ENCODE measurements at regions not wholly inside any gene's neighbourhood (a gene's known extent, or its start where the extent isn't known, plus 50 kb on each side); places are given as distances from the start of the nearest gene placed in this dataset.

GRCh38 chr16:80171746-80172145 lies 369.0 kb upstream of the DYNLRB2 start:
- ChIA-PET POLR2A (no interaction called here), CTCF (no interaction called here)
- Mint-ChIP-seq H3K4me3 (no peak overlapping the region), H3K27me3 (ENCODE audit: low read depth) (no peaks in the 10 kb centered on the region), H3K27ac (no peak overlapping the region), H3K4me1 (ENCODE audit: low read depth) (no peaks in the 10 kb centered on the region), H3K36me3 (ENCODE audit: low read depth) (no peaks in the 10 kb centered on the region), H3K9me3 (ENCODE audit: insufficient read depth) (no peaks in the 10 kb centered on the region)
- no peak for ATAC-seq
- no peak for DNase-seq

GRCh38 chr16:80171199-80171598 lies 369.6 kb upstream of the DYNLRB2 start:
- Mint-ChIP-seq H3K9me3 (ENCODE audit: insufficient read depth) (no peaks in the 10 kb centered on the region), H3K4me1 (ENCODE audit: low read depth) (no peaks in the 10 kb centered on the region), H3K4me3 (no peak overlapping the region), H3K27ac (no peak overlapping the region), H3K27me3 (ENCODE audit: low read depth) (no peaks in the 10 kb centered on the region), H3K36me3 (ENCODE audit: low read depth) (no peaks in the 10 kb centered on the region)
- ATAC-seq (no peak), DNase-seq (no peak)
- ChIA-PET POLR2A (no interaction called here), CTCF (no interaction called here)

DNA sequence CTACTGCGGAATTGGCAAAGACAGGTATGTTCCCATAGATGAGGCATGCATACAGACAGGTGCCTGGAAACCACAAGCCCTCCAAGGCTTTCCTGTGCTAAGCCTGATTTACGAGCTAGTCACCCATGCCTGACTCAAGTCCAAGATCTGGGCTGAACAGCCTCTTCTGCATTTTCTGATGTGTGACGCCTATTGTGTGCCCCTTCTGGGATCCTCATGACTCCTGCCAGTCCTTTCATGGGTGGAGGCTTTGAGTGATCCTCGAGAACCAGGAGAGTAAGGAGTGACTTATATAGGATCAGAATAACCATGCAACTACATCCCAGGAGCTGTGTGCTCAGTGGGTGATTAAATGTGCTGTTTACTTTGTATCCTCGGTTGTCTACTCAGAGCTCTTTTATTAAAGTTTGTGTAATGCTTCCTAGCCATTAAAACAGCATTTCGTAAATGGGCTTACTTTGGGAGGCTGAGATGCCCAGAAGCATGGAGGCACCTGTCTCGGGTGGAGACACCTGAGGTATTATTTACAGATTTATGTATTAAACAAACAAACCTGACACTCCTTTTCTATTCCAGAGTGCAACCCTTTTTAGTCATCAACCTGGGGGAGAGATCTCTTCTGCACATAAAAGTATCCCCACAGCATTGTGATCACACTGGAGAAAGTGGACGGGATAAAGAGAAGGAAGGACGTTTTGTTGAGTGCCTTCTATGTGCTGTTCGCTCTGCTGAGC lies 373.0 kb upstream of the DYNLRB2 start:
- Mint-ChIP-seq H3K27me3 (ENCODE audit: low read depth) (no peaks in the 10 kb centered on the region), H3K4me1 (ENCODE audit: low read depth) (no peaks in the 10 kb centered on the region), H3K9me3 (ENCODE audit: insufficient read depth) (no peaks in the 10 kb centered on the region), H3K36me3 (ENCODE audit: low read depth) (no peaks in the 10 kb centered on the region), H3K27ac (no peak overlapping the region), H3K4me3 (no peak overlapping the region)
- no peak for DNase-seq
- ChIA-PET CTCF (no interaction called here), POLR2A (no interaction called here)
- no peak for ATAC-seq

DNA sequence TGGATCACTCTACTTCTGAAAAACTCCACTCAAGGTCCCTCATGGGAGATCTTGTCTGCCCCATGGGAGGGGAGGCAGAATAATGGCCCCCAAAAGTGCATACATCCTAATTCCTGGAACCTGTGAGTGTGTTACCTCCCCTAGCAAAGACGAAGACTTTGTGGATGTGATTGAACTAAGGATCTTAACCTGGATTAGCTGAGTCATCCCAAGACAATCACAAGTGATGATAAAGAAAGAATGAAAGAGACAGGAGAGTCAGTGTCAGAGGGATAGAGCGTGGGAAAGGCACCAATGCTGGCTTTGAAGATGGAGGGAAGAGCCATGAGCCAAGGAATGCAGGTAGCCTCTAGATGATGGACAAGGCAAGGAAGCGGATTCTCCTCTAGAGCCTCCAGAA lies 374.7 kb upstream of the DYNLRB2 start:
- no peak overlapping the region for H3K4me3 Mint-ChIP-seq
- no peaks in the 10 kb centered on the region for H3K9me3 Mint-ChIP-seq (ENCODE audit: insufficient read depth)
- H3K27ac Mint-ChIP-seq: no peak overlapping the region
- ChIA-PET POLR2A (no interaction called here), CTCF (no interaction called here)
- ATAC-seq (no peak), DNase-seq (no peak)
- H3K36me3 Mint-ChIP-seq (ENCODE audit: low read depth): no peaks in the 10 kb centered on the region
- H3K4me1 Mint-ChIP-seq (ENCODE audit: low read depth): no peaks in the 10 kb centered on the region
- no peaks in the 10 kb centered on the region for H3K27me3 Mint-ChIP-seq (ENCODE audit: low read depth)

DNA sequence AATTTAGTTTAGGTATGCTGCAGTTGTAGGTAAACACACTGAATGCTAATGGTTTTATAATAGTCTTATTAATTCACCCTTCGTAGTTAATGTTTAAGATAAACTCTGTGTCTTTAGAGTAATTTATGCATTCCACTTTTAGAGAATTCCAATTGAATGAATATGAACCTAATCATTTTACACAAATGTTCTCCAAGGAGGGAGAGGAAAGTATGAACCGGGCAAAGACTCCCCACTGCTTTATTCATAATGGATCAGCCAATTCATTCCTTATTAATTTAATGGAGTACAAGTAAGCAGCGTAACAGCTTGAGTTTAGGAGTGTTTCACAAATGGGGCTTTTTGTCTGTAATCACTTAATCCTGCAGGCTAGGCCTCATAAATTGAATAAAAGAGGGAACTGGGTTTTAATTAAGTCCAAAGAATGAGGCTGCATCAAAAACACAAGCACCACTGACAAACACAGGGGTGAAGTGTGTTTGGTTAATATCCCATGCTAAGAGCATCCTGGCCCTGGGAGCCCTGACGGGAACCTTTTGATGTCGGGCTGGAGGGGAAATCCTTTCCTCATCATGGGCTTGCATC lies 375.7 kb upstream of the DYNLRB2 start:
- ChIA-PET CTCF (no interaction called here), POLR2A (no interaction called here)
- Mint-ChIP-seq H3K4me3 (no peak overlapping the region), H3K4me1 (ENCODE audit: low read depth) (no peaks in the 10 kb centered on the region), H3K9me3 (ENCODE audit: insufficient read depth) (no peaks in the 10 kb centered on the region), H3K27ac (no peak overlapping the region), H3K27me3 (ENCODE audit: low read depth) (no peaks in the 10 kb centered on the region), H3K36me3 (ENCODE audit: low read depth) (no peaks in the 10 kb centered on the region)
- ATAC-seq (no peak), DNase-seq (no peak)

DNA sequence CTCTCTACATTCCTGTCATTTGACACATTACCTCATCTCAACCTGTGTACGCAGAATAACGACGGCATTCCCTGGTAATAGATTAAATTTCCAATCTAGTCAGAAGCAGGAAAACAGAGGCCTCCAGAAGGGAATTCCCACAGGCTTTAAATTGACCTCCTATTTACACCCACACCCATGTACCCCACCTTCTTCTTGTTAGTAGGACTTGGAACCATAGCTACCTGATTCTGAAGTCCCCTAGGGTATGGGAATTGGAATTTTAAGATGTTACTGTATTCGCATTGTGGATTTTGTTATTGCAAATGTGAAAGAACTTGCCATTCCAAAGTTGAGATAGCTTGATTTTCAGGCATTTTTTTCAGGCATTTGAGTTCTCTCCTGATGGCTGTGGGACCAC lies 377.5 kb upstream of the DYNLRB2 start:
- no peak overlapping the region for H3K27ac Mint-ChIP-seq
- H3K4me3 Mint-ChIP-seq: no peak overlapping the region
- no peaks in the 10 kb centered on the region for H3K9me3 Mint-ChIP-seq (ENCODE audit: insufficient read depth)
- H3K4me1 Mint-ChIP-seq (ENCODE audit: low read depth): no peaks in the 10 kb centered on the region
- H3K27me3 Mint-ChIP-seq (ENCODE audit: low read depth): no peaks in the 10 kb centered on the region
- ATAC-seq (no peak), DNase-seq (no peak)
- ChIA-PET POLR2A (no interaction called here), CTCF (no interaction called here)
- no peaks in the 10 kb centered on the region for H3K36me3 Mint-ChIP-seq (ENCODE audit: low read depth)

DNA sequence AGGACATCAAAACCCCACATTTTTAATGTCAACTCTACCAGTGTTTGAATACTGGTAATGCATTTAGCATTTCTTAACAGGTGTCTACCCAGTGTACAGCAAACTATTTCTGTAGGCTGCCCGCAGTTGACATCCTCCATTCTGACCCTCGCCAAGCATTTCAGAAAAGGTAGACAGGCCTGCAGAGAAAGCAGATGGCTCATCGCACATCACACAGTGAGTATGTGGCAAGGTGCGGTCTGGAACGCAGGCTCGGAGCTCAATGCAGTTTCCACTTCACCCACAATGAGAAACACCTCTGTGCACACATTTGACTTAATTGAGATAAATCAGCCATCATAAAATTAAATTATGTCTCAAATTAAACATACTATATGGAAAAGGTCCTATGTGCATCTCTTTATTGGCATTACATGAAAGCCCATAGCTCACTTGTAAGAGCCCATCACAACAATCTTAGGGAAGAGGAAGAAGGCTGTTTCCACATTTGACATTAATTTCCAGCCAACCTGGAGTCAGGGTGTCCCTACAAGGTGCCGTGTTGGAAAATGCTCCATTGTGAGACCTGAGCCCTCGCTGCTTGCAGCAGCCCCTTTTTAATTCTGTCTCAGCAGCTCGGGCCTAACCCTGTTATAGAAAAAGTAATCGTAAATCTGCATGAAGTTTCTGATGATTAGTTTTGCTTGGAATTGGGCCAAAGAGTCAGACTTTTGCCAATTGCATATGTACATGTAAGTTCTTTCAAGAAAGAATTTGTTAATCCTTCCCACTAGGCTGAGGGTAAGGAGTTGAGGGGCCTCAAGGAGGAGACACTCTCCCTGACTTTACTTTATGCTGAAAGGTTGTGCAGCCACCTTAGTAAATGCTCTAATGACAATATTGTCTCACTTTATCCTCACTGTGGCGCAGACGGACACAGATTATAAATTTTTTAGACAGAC lies 378.7 kb upstream of the DYNLRB2 start:
- Mint-ChIP-seq H3K36me3 (ENCODE audit: low read depth) (no peaks in the 10 kb centered on the region), H3K4me3 (no peak overlapping the region), H3K9me3 (ENCODE audit: insufficient read depth) (no peaks in the 10 kb centered on the region), H3K27ac (no peak overlapping the region), H3K27me3 (ENCODE audit: low read depth) (no peaks in the 10 kb centered on the region), H3K4me1 (ENCODE audit: low read depth) (no peaks in the 10 kb centered on the region)
- DNase-seq (no peak), ATAC-seq (no peak)
- ChIA-PET POLR2A (no interaction called here), CTCF (no interaction called here)

GRCh38 chr16:80158766-80159165 lies 382.0 kb upstream of the DYNLRB2 start:
- CTCF ChIA-PET: no interaction called here

GRCh38 chr16:80151722-80152111 lies 389.1 kb upstream of the DYNLRB2 start:
- H3K36me3 Mint-ChIP-seq (ENCODE audit: low read depth): no peaks in the 10 kb centered on the region
- ATAC-seq (no peak), DNase-seq (no peak)
- H3K27ac Mint-ChIP-seq: no peak overlapping the region
- H3K9me3 Mint-ChIP-seq (ENCODE audit: insufficient read depth): no peaks in the 10 kb centered on the region
- H3K4me1 Mint-ChIP-seq (ENCODE audit: low read depth): no peaks in the 10 kb centered on the region
- H3K4me3 Mint-ChIP-seq: no peak overlapping the region
- POLR2A ChIA-PET: no interaction called here
- CTCF ChIA-PET: no interaction called here
- H3K27me3 Mint-ChIP-seq (ENCODE audit: low read depth): no peaks in the 10 kb centered on the region

More at GRCh38 chr16:80158766-80159165, 382.0 kb upstream of the DYNLRB2 start:
- ATAC-seq (no peak), DNase-seq (no peak)
- Mint-ChIP-seq H3K36me3 (ENCODE audit: low read depth) (no peaks in the 10 kb centered on the region), H3K9me3 (ENCODE audit: insufficient read depth) (no peaks in the 10 kb centered on the region), H3K4me1 (ENCODE audit: low read depth) (no peaks in the 10 kb centered on the region), H3K4me3 (no peak overlapping the region), H3K27me3 (ENCODE audit: low read depth) (no peaks in the 10 kb centered on the region), H3K27ac (no peak overlapping the region)
- POLR2A ChIA-PET: no interaction called here

GRCh38 chr16:80150978-80151721 lies 389.6 kb upstream of the DYNLRB2 start:
- CTCF ChIA-PET: no interaction called here
- no peaks in the 10 kb centered on the region for H3K36me3 Mint-ChIP-seq (ENCODE audit: low read depth)
- POLR2A ChIA-PET: no interaction called here
- no peaks in the 10 kb centered on the region for H3K9me3 Mint-ChIP-seq (ENCODE audit: insufficient read depth)
- no peak overlapping the region for H3K4me3 Mint-ChIP-seq
- no peaks in the 10 kb centered on the region for H3K4me1 Mint-ChIP-seq (ENCODE audit: low read depth)
- no peak for ATAC-seq
- no peaks in the 10 kb centered on the region for H3K27me3 Mint-ChIP-seq (ENCODE audit: low read depth)
- no peak for DNase-seq
- H3K27ac Mint-ChIP-seq: no peak overlapping the region

DNA sequence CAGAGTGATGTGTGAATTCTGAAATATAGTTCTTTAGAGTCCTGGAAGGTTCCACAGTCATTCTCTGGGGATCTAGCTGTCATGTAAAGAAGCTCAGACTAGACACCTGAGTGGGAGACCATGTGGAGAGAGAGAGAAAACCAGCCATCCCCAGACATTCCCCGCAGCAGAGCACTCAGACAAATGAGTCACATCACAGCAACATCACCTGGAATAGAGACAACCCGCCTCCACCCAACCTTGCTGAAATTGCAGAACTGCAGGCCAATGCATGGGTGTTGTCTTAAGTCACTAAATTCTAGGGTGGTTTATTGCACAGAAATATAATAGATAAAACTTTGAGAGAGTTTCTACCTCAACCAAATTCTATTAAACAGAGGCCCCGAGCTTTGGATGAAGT lies 392.0 kb upstream of the DYNLRB2 start:
- Mint-ChIP-seq H3K4me1 (ENCODE audit: low read depth) (no peaks in the 10 kb centered on the region), H3K4me3 (no peak overlapping the region), H3K36me3 (ENCODE audit: low read depth) (no peaks in the 10 kb centered on the region), H3K27ac (no peak overlapping the region), H3K27me3 (ENCODE audit: low read depth) (no peaks in the 10 kb centered on the region), H3K9me3 (ENCODE audit: insufficient read depth) (no peaks in the 10 kb centered on the region)
- ChIA-PET CTCF (no interaction called here), POLR2A (no interaction called here)
- DNase-seq (no peak), ATAC-seq (no peak)
